NCI-H2029 treated with DMSO at 0.1 percent for 48 hours (cell line): ENCODE measurements at regions not wholly inside any gene's neighbourhood (a gene's known extent, or its start where the extent isn't known, plus 50 kb on each side); places are given as distances from the start of the nearest gene placed in this dataset.
"Not testable (repeated sequence)": the region's sequence is repeated elsewhere in the genome, so short reads cannot be mapped to it uniquely, and the experiment has no call there.

Experiments used
- DNase-seq: peaks from one replicate; lab custom pipeline; 2025; lab: John Stamatoyannopoulos, UW

GRCh38 chr2:16722677-16723076, 57.0 kb upstream of the CYRIA start:
- no peak for DNase-seq

- no peak for DNase-seq
These were observed 56.5 kb upstream of the CYRIA start for GRCh38 chr2:16722126-16722525.

GRCh38 chr2:16721529-16721928, 55.9 kb upstream of the CYRIA start:
- not testable (repeated sequence) for DNase-seq

- DNase-seq = not testable (repeated sequence)
These were observed 55.1 kb upstream of the CYRIA start for GRCh38 chr2:16720737-16721136.

- DNase-seq = no peak
These were observed 53.8 kb upstream of the CYRIA start for GRCh38 chr2:16719485-16719808.

GRCh38 chr2:16718576-16719484, 53.2 kb upstream of the CYRIA start:
- no peak for DNase-seq

- no peak for DNase-seq
These were observed 51.8 kb upstream of the CYRIA start for GRCh38 chr2:16717477-16717876.

GRCh38 chr2:16716944-16717343, 51.3 kb upstream of the CYRIA start:
- no peak for DNase-seq

GRCh38 chr2:16716024-16716423, 50.4 kb upstream of the CYRIA start:
- no peak for DNase-seq
